WTC11 (cell line): ENCODE measurements at regions not wholly inside any gene's neighbourhood (a gene's known extent, or its start where the extent isn't known, plus 50 kb on each side); places are given as distances from the start of the nearest gene placed in this dataset.

Source experiments
- CREB1 ChIP-seq: sonication (generic); formaldehyde crosslinking; IDR thresholded peaks from 2 replicates; pipeline ENCODE4 v1.8.0; 2023; ENCODE audit warnings: mild to moderate bottlenecking, missing genetic modification reagents
- OVOL2 ChIP-seq: fragments of 250-450 bp; sonication (Bioruptor Pico); IDR thresholded peaks from 2 replicates; pipeline ENCODE4 v1.9.0; 2021; ENCODE audit warnings: mild to moderate bottlenecking, borderline replicate concordance
- TP53 ChIP-seq: sonication (generic); formaldehyde crosslinking; IDR thresholded peaks from 2 replicates; pipeline ENCODE4 v1.8.1; 2023; ENCODE audit warnings: mild to moderate bottlenecking, missing genetic modification reagents
- ZNF121 ChIP-seq: sonication (generic); formaldehyde crosslinking; IDR thresholded peaks from 2 replicates; pipeline ENCODE4 v1.8.0; 2023; ENCODE audit warnings: missing genetic modification reagents
- TF ChIP-seq, protein P1 (sequence below): sonication (generic); formaldehyde crosslinking; IDR thresholded peaks from 2 replicates; pipeline ENCODE4 v1.8.1; 2022; ENCODE audit warnings: mild to moderate bottlenecking, missing genetic modification reagents, moderate library complexity, borderline replicate concordance
- TF ChIP-seq, protein P2 (sequence below): fragments of 200-600 bp; IDR thresholded peaks from 2 replicates; pipeline ENCODE4 v1.8.0; 2022; ENCODE audit warnings: antibody characterized with exemption
- TF ChIP-seq, protein P3 (sequence below): sonication (generic); formaldehyde crosslinking; IDR thresholded peaks from 2 replicates; pipeline ENCODE4 v1.8.1; 2023; ENCODE audit warnings: mild to moderate bottlenecking, missing genetic modification reagents, moderate library complexity
- TF ChIP-seq, protein P4 (sequence below): sonication (generic); formaldehyde crosslinking; IDR thresholded peaks from 2 replicates; pipeline ENCODE4 v1.8.1; 2022; ENCODE audit warnings: mild to moderate bottlenecking, moderate library complexity, missing genetic modification reagents
- TF ChIP-seq, protein P5 (sequence below): sonication (generic); formaldehyde crosslinking; IDR thresholded peaks from 2 replicates; pipeline ENCODE4 v1.8.1; 2022; ENCODE audit warnings: missing genetic modification reagents, borderline replicate concordance
- TF ChIP-seq, protein P6 (sequence below): sonication (generic); formaldehyde crosslinking; IDR thresholded peaks from 2 replicates; pipeline ENCODE4 v1.8.0; 2022; ENCODE audit warnings: mild to moderate bottlenecking, missing genetic modification reagents
- TF ChIP-seq, protein P7 (sequence below): sonication (generic); formaldehyde crosslinking; IDR thresholded peaks from 2 replicates; pipeline ENCODE4 v1.8.0; 2023; ENCODE audit warnings: mild to moderate bottlenecking, missing genetic modification reagents

DNA sequence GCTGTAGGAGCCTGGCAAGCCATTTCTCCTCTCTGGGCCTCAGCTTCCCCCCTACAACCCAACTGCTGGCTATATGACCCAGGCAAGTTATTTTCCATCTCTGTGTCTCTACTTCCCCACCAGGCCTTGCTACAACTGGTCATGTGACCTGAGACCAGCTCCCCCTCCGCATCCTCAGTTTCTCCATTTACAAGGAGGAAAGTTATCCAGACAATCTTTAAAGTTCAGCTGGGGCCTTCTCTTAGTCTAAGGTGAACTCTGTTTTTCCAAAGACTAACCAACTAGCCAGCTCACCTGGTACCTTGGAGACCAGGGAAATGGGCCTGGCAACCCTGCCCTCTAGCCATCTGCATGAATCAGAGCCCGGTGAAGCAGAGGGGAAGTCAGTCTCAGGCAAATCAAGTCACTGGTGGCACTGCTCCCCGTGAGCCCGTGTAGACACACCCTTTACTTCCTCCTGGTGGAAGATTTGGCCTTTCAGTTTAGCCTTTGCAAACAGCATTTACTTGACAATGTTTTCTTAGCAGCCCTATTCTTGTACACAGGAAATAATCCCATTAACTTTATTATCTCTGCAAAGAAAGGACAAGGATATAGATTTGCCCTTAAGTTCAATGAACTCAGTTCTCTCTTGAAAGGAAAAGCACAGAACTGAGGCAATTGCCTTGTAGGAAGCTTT lies 157.7 kb downstream of the VEGFA start:
- TF ChIP-seq, protein P1, sequence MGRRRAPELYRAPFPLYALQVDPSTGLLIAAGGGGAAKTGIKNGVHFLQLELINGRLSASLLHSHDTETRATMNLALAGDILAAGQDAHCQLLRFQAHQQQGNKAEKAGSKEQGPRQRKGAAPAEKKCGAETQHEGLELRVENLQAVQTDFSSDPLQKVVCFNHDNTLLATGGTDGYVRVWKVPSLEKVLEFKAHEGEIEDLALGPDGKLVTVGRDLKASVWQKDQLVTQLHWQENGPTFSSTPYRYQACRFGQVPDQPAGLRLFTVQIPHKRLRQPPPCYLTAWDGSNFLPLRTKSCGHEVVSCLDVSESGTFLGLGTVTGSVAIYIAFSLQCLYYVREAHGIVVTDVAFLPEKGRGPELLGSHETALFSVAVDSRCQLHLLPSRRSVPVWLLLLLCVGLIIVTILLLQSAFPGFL, result no peak
- TF ChIP-seq ZNF121 (CRISPR knock-in tag), result no peak
- TF ChIP-seq, protein P2, sequence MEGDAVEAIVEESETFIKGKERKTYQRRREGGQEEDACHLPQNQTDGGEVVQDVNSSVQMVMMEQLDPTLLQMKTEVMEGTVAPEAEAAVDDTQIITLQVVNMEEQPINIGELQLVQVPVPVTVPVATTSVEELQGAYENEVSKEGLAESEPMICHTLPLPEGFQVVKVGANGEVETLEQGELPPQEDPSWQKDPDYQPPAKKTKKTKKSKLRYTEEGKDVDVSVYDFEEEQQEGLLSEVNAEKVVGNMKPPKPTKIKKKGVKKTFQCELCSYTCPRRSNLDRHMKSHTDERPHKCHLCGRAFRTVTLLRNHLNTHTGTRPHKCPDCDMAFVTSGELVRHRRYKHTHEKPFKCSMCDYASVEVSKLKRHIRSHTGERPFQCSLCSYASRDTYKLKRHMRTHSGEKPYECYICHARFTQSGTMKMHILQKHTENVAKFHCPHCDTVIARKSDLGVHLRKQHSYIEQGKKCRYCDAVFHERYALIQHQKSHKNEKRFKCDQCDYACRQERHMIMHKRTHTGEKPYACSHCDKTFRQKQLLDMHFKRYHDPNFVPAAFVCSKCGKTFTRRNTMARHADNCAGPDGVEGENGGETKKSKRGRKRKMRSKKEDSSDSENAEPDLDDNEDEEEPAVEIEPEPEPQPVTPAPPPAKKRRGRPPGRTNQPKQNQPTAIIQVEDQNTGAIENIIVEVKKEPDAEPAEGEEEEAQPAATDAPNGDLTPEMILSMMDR, result no peak
- no peak for TF ChIP-seq CREB1 (CRISPR knock-in tag)
- TF ChIP-seq, protein P3, sequence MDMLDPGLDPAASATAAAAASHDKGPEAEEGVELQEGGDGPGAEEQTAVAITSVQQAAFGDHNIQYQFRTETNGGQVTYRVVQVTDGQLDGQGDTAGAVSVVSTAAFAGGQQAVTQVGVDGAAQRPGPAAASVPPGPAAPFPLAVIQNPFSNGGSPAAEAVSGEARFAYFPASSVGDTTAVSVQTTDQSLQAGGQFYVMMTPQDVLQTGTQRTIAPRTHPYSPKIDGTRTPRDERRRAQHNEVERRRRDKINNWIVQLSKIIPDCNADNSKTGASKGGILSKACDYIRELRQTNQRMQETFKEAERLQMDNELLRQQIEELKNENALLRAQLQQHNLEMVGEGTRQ, result no peak
- TF ChIP-seq, protein P4, sequence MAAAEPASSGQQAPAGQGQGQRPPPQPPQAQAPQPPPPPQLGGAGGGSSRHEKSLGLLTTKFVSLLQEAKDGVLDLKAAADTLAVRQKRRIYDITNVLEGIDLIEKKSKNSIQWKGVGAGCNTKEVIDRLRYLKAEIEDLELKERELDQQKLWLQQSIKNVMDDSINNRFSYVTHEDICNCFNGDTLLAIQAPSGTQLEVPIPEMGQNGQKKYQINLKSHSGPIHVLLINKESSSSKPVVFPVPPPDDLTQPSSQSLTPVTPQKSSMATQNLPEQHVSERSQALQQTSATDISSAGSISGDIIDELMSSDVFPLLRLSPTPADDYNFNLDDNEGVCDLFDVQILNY, result no peak
- TF ChIP-seq OVOL2, result no peak
- TF ChIP-seq, protein P5, sequence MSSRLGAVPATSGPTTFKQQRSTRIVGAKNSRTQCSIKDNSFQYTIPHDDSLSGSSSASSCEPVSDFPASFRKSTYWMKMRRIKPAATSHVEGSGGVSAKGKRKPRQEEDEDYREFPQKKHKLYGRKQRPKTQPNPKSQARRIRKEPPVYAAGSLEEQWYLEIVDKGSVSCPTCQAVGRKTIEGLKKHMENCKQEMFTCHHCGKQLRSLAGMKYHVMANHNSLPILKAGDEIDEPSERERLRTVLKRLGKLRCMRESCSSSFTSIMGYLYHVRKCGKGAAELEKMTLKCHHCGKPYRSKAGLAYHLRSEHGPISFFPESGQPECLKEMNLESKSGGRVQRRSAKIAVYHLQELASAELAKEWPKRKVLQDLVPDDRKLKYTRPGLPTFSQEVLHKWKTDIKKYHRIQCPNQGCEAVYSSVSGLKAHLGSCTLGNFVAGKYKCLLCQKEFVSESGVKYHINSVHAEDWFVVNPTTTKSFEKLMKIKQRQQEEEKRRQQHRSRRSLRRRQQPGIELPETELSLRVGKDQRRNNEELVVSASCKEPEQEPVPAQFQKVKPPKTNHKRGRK (CRISPR knock-in tag), result no peak
- TF ChIP-seq, protein P6, sequence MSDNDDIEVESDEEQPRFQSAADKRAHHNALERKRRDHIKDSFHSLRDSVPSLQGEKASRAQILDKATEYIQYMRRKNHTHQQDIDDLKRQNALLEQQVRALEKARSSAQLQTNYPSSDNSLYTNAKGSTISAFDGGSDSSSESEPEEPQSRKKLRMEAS (CRISPR knock-in tag), result no peak
- TF ChIP-seq, protein P7, sequence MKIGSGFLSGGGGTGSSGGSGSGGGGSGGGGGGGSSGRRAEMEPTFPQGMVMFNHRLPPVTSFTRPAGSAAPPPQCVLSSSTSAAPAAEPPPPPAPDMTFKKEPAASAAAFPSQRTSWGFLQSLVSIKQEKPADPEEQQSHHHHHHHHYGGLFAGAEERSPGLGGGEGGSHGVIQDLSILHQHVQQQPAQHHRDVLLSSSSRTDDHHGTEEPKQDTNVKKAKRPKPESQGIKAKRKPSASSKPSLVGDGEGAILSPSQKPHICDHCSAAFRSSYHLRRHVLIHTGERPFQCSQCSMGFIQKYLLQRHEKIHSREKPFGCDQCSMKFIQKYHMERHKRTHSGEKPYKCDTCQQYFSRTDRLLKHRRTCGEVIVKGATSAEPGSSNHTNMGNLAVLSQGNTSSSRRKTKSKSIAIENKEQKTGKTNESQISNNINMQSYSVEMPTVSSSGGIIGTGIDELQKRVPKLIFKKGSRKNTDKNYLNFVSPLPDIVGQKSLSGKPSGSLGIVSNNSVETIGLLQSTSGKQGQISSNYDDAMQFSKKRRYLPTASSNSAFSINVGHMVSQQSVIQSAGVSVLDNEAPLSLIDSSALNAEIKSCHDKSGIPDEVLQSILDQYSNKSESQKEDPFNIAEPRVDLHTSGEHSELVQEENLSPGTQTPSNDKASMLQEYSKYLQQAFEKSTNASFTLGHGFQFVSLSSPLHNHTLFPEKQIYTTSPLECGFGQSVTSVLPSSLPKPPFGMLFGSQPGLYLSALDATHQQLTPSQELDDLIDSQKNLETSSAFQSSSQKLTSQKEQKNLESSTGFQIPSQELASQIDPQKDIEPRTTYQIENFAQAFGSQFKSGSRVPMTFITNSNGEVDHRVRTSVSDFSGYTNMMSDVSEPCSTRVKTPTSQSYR (CRISPR knock-in tag), result no peak
- no peak for TF ChIP-seq TP53 (CRISPR knock-in tag)
